ENCODE measurements at regions not wholly inside any gene's neighbourhood (a gene's known extent, or its start where the extent isn't known, plus 50 kb on each side); places are given as distances from the start of the nearest gene placed in this dataset.

DNA sequence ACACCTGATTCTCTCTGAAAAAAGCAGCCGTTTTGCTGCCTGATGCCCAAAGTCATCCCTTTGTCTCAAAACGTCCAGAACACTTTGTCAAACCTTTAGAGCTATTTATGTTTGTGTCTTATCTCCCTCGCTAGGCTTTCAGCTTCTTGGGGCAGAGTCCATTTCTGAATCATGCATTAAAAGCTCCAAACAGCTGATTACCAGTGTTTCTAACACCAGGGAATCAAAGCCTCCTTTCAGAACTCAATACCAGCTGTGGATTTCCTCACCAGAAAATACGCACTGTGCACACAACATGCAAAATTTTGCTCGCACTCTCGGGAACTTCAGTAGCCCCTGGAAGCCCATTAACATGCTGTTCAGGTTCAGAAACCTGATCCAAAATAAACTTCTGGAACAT, 333.3 kb downstream of the HACE1 start:
- intact Hi-C loops (cut with micrococcal nuclease): loop anchor here (5.0 kb wide), 1 partner anchor 551 kb away; no protein-coding TSS in a partner anchor
- FAIRE-seq (no peak), DNase-seq (ENCODE audit: extremely low read depth in 1 of 4, low spot score in 3 of 4) (no peak), ATAC-seq (no peak)
- ChIA-PET POLR2A (interaction anchor here (1.2 kb wide), 1 partner anchor 701 kb away, joined by 3 read pairs; no protein-coding TSS in a partner anchor), CTCF (ENCODE audit: low intra/inter-chr PET ratio) (no interaction called here)
- no TSS peak for BruUV-seq (replicated peaks)
- H3K4me3 ChIP-seq: no peak overlapping the region
- H3K9me3 ChIP-seq (replicated peaks; ENCODE audit: control insufficient read depth, insufficient read depth, low read depth, low read length): no peaks in the 10 kb centered on the region
- no peak overlapping the region for H3K27ac ChIP-seq (ENCODE audit: extremely low read depth, low read depth, low read length)
- H3K4me2 ChIP-seq (ENCODE audit: insufficient read depth, low read length): no peak overlapping the region
- no peaks in the 10 kb centered on the region for H3K79me2 ChIP-seq (ENCODE audit: control insufficient read depth, insufficient read depth, low read length)
- no peaks in the 10 kb centered on the region for H3K27me3 ChIP-seq (ENCODE audit: control insufficient read depth in 2 of 2, insufficient read depth in 2 of 2, low read length in 2 of 2)
- in situ Hi-C loops (cut with MboI): loop anchor here (10.0 kb wide), 1 partner anchor 228 kb away; no protein-coding TSS in a partner anchor
- H2AFZ ChIP-seq (ENCODE audit: low read depth, low read length): no peak overlapping the region
- WGBS (ENCODE audit: insufficient coverage, low coverage, missing lambda C conversion rate): 0% methylated on average over 6 of the region's 6 CpGs
- no peaks in the 10 kb centered on the region for H3K9me1 ChIP-seq (ENCODE audit: control insufficient read depth, insufficient read depth, low read length)
- H4K20me1 ChIP-seq (replicated peaks; ENCODE audit: control insufficient read depth, insufficient read depth, low read length): no peaks in the 10 kb centered on the region; the same call in 1 of the 2 replicates
- H3K36me3 ChIP-seq (ENCODE audit: control insufficient read depth, insufficient read depth, low read length): no peaks in the 10 kb centered on the region
- no peaks in the 10 kb centered on the region for H3K4me1 ChIP-seq (replicated peaks in 1 of 2; ENCODE audit: control insufficient read depth in 2 of 2, insufficient read depth in 2 of 2, low read length in 2 of 2)
- H3K9ac ChIP-seq (ENCODE audit: insufficient read depth in 1 of 2, low read depth in 2 of 2, low read length in 2 of 2): no peak overlapping the region
- TF ChIP-seq MBD1 (CRISPR knock-in tag; IDR thresholded peaks at IDR 0.05): no peak
- no peak for TF ChIP-seq CHD2 (IDR thresholded peaks at IDR 0.05; ENCODE audit: low read depth, low read length)
- TF ChIP-seq HDAC2 (IDR thresholded peaks at IDR 0.05): no peak
- TF ChIP-seq, protein P1, sequence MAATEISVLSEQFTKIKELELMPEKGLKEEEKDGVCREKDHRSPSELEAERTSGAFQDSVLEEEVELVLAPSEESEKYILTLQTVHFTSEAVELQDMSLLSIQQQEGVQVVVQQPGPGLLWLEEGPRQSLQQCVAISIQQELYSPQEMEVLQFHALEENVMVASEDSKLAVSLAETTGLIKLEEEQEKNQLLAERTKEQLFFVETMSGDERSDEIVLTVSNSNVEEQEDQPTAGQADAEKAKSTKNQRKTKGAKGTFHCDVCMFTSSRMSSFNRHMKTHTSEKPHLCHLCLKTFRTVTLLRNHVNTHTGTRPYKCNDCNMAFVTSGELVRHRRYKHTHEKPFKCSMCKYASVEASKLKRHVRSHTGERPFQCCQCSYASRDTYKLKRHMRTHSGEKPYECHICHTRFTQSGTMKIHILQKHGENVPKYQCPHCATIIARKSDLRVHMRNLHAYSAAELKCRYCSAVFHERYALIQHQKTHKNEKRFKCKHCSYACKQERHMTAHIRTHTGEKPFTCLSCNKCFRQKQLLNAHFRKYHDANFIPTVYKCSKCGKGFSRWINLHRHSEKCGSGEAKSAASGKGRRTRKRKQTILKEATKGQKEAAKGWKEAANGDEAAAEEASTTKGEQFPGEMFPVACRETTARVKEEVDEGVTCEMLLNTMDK (IDR thresholded peaks at IDR 0.05; ENCODE audit: borderline replicate concordance, insufficient read depth, low read depth, low read length, poor library complexity, severe bottlenecking): no peak
- TF ChIP-seq NR2F6 (CRISPR knock-in tag; IDR thresholded peaks at IDR 0.05): no peak
- no peak for TF ChIP-seq CSDE1 (IDR thresholded peaks at IDR 0.05)
